ENCODE measurements at regions not wholly inside any gene's neighbourhood (a gene's known extent, or its start where the extent isn't known, plus 50 kb on each side); places are given as distances from the start of the nearest gene placed in this dataset.

GRCh38 chr20:6590891-6591637 lies 176.4 kb upstream of the BMP2 start:
- peak; percentile 89 for DNase-seq (ENCODE audit: low read depth)
- peaks cover 21% of the 10 kb centered on the region for H3K4me1 ChIP-seq (ENCODE audit: insufficient read depth, low read length)
- no peak overlapping the region for H3K4me3 Mint-ChIP-seq (ENCODE audit: unreplicated experiment)
- H3K4me2 ChIP-seq (ENCODE audit: low read length), result peak overlapping the region; percentile 42
- H4K20me1 ChIP-seq (ENCODE audit: insufficient read depth, low read length), result no peaks in the 10 kb centered on the region
- no peaks in the 10 kb centered on the region for H3K27me3 ChIP-seq (ENCODE audit: insufficient read depth, low read length)
- no peaks in the 10 kb centered on the region for H3K9me3 ChIP-seq (ENCODE audit: insufficient read depth, low read depth, low read length)
- TF ChIP-seq, protein P1, sequence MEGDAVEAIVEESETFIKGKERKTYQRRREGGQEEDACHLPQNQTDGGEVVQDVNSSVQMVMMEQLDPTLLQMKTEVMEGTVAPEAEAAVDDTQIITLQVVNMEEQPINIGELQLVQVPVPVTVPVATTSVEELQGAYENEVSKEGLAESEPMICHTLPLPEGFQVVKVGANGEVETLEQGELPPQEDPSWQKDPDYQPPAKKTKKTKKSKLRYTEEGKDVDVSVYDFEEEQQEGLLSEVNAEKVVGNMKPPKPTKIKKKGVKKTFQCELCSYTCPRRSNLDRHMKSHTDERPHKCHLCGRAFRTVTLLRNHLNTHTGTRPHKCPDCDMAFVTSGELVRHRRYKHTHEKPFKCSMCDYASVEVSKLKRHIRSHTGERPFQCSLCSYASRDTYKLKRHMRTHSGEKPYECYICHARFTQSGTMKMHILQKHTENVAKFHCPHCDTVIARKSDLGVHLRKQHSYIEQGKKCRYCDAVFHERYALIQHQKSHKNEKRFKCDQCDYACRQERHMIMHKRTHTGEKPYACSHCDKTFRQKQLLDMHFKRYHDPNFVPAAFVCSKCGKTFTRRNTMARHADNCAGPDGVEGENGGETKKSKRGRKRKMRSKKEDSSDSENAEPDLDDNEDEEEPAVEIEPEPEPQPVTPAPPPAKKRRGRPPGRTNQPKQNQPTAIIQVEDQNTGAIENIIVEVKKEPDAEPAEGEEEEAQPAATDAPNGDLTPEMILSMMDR (IDR thresholded peaks at IDR 0.05; ENCODE audit: insufficient read depth, low read depth, low read length), result no peak
- no peak for TF ChIP-seq EZH2 (IDR thresholded peaks at IDR 0.05; ENCODE audit: insufficient read depth, low read length)
- H3K4me3 ChIP-seq (ENCODE audit: insufficient read depth, low read depth, low read length), result no peak overlapping the region
- H3K27me3 Mint-ChIP-seq (ENCODE audit: low read depth, unreplicated experiment), result no peaks in the 10 kb centered on the region
- H3K9ac ChIP-seq (ENCODE audit: low read length), result no peak overlapping the region
- no peaks in the 10 kb centered on the region for H3K9me3 Mint-ChIP-seq (ENCODE audit: unreplicated experiment)
- no peaks in the 10 kb centered on the region for H3K79me2 ChIP-seq (ENCODE audit: insufficient read depth, low read length)
- FAIRE-seq, result peak; percentile 47
- peaks cover 21% of the 10 kb centered on the region for H3K4me1 Mint-ChIP-seq (ENCODE audit: low read depth, unreplicated experiment)
- no peaks in the 10 kb centered on the region for H3K36me3 Mint-ChIP-seq (ENCODE audit: low read depth, unreplicated experiment)
- peak overlapping the region; percentile 0 for H2AFZ ChIP-seq (ENCODE audit: low read depth, low read length)
- no peaks in the 10 kb centered on the region for H3K36me3 ChIP-seq (ENCODE audit: insufficient read depth, low read length)
- peak overlapping the region; percentile 27 for H3K27ac Mint-ChIP-seq (ENCODE audit: unreplicated experiment)
- peak overlapping the region; percentile 33 for H3K27ac ChIP-seq (ENCODE audit: low read depth, low read length)

GRCh38 chr20:6588296-6588695 lies 179.2 kb upstream of the BMP2 start:
- H4K20me1 ChIP-seq (ENCODE audit: insufficient read depth, low read length), result no peaks in the 10 kb centered on the region
- Mint-ChIP-seq H3K4me1 (ENCODE audit: low read depth, unreplicated experiment) (peaks cover 18% of the 10 kb centered on the region), H3K4me3 (ENCODE audit: unreplicated experiment) (no peak overlapping the region), H3K27ac (ENCODE audit: unreplicated experiment) (no peak overlapping the region), H3K27me3 (ENCODE audit: low read depth, unreplicated experiment) (no peaks in the 10 kb centered on the region), H3K9me3 (ENCODE audit: unreplicated experiment) (no peaks in the 10 kb centered on the region), H3K36me3 (ENCODE audit: low read depth, unreplicated experiment) (no peaks in the 10 kb centered on the region)
- H3K27me3 ChIP-seq (ENCODE audit: insufficient read depth, low read length), result no peaks in the 10 kb centered on the region
- no peak overlapping the region for H3K27ac ChIP-seq (ENCODE audit: low read depth, low read length)
- H3K36me3 ChIP-seq (ENCODE audit: insufficient read depth, low read length), result no peaks in the 10 kb centered on the region
- TF ChIP-seq EZH2 (IDR thresholded peaks at IDR 0.05; ENCODE audit: insufficient read depth, low read length), result no peak
- TF ChIP-seq, protein P1 (IDR thresholded peaks at IDR 0.05; ENCODE audit: insufficient read depth, low read depth, low read length), result no peak
- no peak overlapping the region for H3K4me2 ChIP-seq (ENCODE audit: low read length)
- peaks cover 15% of the 10 kb centered on the region for H3K4me1 ChIP-seq (ENCODE audit: insufficient read depth, low read length)
- DNase-seq (ENCODE audit: low read depth) (peak; percentile 54), FAIRE-seq (no peak)
- no peak overlapping the region for H2AFZ ChIP-seq (ENCODE audit: low read depth, low read length)
- no peaks in the 10 kb centered on the region for H3K79me2 ChIP-seq (ENCODE audit: insufficient read depth, low read length)
- no peak overlapping the region for H3K4me3 ChIP-seq (ENCODE audit: insufficient read depth, low read depth, low read length)
- H3K9me3 ChIP-seq (ENCODE audit: insufficient read depth, low read depth, low read length), result no peaks in the 10 kb centered on the region
- no peak overlapping the region for H3K9ac ChIP-seq (ENCODE audit: low read length)

GRCh38 chr20:6583134-6583738 lies 184.2 kb upstream of the BMP2 start:
- H3K4me1 Mint-ChIP-seq (ENCODE audit: low read depth, unreplicated experiment), result peaks cover 5% of the 10 kb centered on the region
- H3K27ac Mint-ChIP-seq (ENCODE audit: unreplicated experiment), result no peak overlapping the region
- H3K79me2 ChIP-seq (ENCODE audit: insufficient read depth, low read length), result no peaks in the 10 kb centered on the region
- no peak overlapping the region for H3K27ac ChIP-seq (ENCODE audit: low read depth, low read length)
- H4K20me1 ChIP-seq (ENCODE audit: insufficient read depth, low read length), result no peaks in the 10 kb centered on the region
- H3K36me3 ChIP-seq (ENCODE audit: insufficient read depth, low read length), result no peaks in the 10 kb centered on the region
- H3K4me2 ChIP-seq (ENCODE audit: low read length), result peak overlapping the region; percentile 14
- H3K36me3 Mint-ChIP-seq (ENCODE audit: low read depth, unreplicated experiment), result no peaks in the 10 kb centered on the region
- no peak overlapping the region for H3K4me3 ChIP-seq (ENCODE audit: insufficient read depth, low read depth, low read length)
- H3K27me3 Mint-ChIP-seq (ENCODE audit: low read depth, unreplicated experiment), result no peaks in the 10 kb centered on the region
- H3K9me3 ChIP-seq (ENCODE audit: insufficient read depth, low read depth, low read length), result no peaks in the 10 kb centered on the region
- H3K27me3 ChIP-seq (ENCODE audit: insufficient read depth, low read length), result no peaks in the 10 kb centered on the region
- no peak overlapping the region for H2AFZ ChIP-seq (ENCODE audit: low read depth, low read length)
- peak; percentile 80 for FAIRE-seq
- H3K4me3 Mint-ChIP-seq (ENCODE audit: unreplicated experiment), result no peak overlapping the region
- H3K4me1 ChIP-seq (ENCODE audit: insufficient read depth, low read length), result peaks cover 7% of the 10 kb centered on the region
- peak; percentile 25 for DNase-seq (ENCODE audit: low read depth)
- no peak overlapping the region for H3K9ac ChIP-seq (ENCODE audit: low read length)
- no peaks in the 10 kb centered on the region for H3K9me3 Mint-ChIP-seq (ENCODE audit: unreplicated experiment)
- TF ChIP-seq, protein P1 (IDR thresholded peaks at IDR 0.05; ENCODE audit: insufficient read depth, low read depth, low read length), result peak; percentile 81
- TF ChIP-seq EZH2 (IDR thresholded peaks at IDR 0.05; ENCODE audit: insufficient read depth, low read length), result no peak

Measured in astrocyte (in vitro differentiated cells and primary cell).